CD4-positive, alpha-beta T cell (primary cell): ENCODE measurements at regions not wholly inside any gene's neighbourhood (a gene's known extent, or its start where the extent isn't known, plus 50 kb on each side); places are given as distances from the start of the nearest gene placed in this dataset.

Experiments used
- ATAC-seq: fragments of 200-7000 bp; cut with Tn5 transposase; one replicate; pipeline ENCODE4 v1.10.0; 2022; ENCODE audit warnings: mild to moderate bottlenecking; ENCODE audit not compliant: poor library complexity
- CTCF ChIA-PET: fragments of 350-600 bp; sonication (Branson Sonifier 250); formaldehyde crosslinking; loops from one replicate; lab custom pipeline; 2021; ENCODE audit warnings: antibody characterized with exemption, inconsistent platforms; lab: Charles Lee
- POLR2A ChIA-PET: fragments of 350-600 bp; sonication (Branson Sonifier 250); formaldehyde crosslinking; loops from one replicate; lab custom pipeline; 2021; ENCODE audit warnings: antibody characterized with exemption, inconsistent platforms; lab: Charles Lee
- DNase-seq, 14 experiments: peaks; one replicate each; pipeline ENCODE4 v3.0.0-alpha.2; 2013 to 2020; ENCODE audit warnings: mixed read lengths in 2 of 14
- H3K27ac ChIP-seq, 2 donors: one replicate each; pipeline versions ENCODE4 v1.5.1 to v1.7.0; 2013; ENCODE audit warnings: low read length in 2 of 2, low read depth in 1 of 2, mild to moderate bottlenecking in 1 of 2
- H3K27me3 ChIP-seq, 2 experiments: 1 replicate in 1 of 2; 2 replicates in 1 of 2; pipeline versions ENCODE4 v1.6.1 to v1.7.0; 2013; ENCODE audit warnings: low read length in 2 of 2, control low read depth in 1 of 2, mild to moderate bottlenecking in 1 of 2, moderate library complexity in 1 of 2; ENCODE audit not compliant: insufficient read depth in 2 of 2, control insufficient read depth in 1 of 2
- H3K36me3 ChIP-seq: one replicate; pipeline ENCODE4 v1.6.1; 2013; ENCODE audit warnings: low read length, control low read depth; ENCODE audit not compliant: insufficient read depth
- H3K4me1 ChIP-seq: one replicate; pipeline ENCODE4 v1.6.1; 2013; ENCODE audit warnings: low read length, control low read depth; ENCODE audit not compliant: insufficient read depth
- H3K4me3 ChIP-seq: one replicate; pipeline ENCODE4 v1.5.1; 2013; ENCODE audit warnings: mild to moderate bottlenecking, low read length, moderate library complexity
- H3K9me3 ChIP-seq, 2 experiments: 1 replicate in 1 of 2; 2 replicates in 1 of 2; pipeline versions ENCODE4 v1.6.1 to v1.7.0; 2013; ENCODE audit warnings: low read length in 2 of 2, mild to moderate bottlenecking in 2 of 2, control low read depth in 1 of 2, moderate library complexity in 1 of 2; ENCODE audit not compliant: control insufficient read depth in 1 of 2, insufficient read depth in 1 of 2
- H3K27ac Mint-ChIP-seq: one replicate; pipeline ENCODE4 v1.8.0; 2020; ENCODE audit warnings: mixed read lengths
- H3K27me3 Mint-ChIP-seq: one replicate; pipeline ENCODE4 v1.8.0; 2021; ENCODE audit warnings: mixed read lengths
- H3K36me3 Mint-ChIP-seq: one replicate; pipeline ENCODE4 v1.8.0; 2021; ENCODE audit warnings: low read depth, mixed read lengths
- H3K4me1 Mint-ChIP-seq: one replicate; pipeline ENCODE4 v1.8.0; 2021; ENCODE audit warnings: low read depth, mixed read lengths
- H3K4me3 Mint-ChIP-seq: one replicate; pipeline ENCODE4 v1.8.0; 2020; ENCODE audit warnings: mild to moderate bottlenecking, mixed read lengths
- H3K9me3 Mint-ChIP-seq: one replicate; pipeline ENCODE4 v1.8.0; 2020; ENCODE audit warnings: mixed read lengths
- intact Hi-C, 2 experiments: fragments of 100-400 bp; cut with DNase I in 1 of 2; cut with micrococcal nuclease in 1 of 2; formaldehyde crosslinking; loops; one replicate each; pipeline versions ENCODE4 v1.15.1 to v1.9.0; 2023 to 2025; cut with DNase I, micrococcal nuclease
- TF ChIP-seq, protein P1 (sequence below): fragments of 200-600 bp; IDR thresholded peaks from one replicate; pipeline ENCODE4 v1.8.0; 2022; ENCODE audit warnings: antibody characterized with exemption, mild to moderate bottlenecking

DNA sequence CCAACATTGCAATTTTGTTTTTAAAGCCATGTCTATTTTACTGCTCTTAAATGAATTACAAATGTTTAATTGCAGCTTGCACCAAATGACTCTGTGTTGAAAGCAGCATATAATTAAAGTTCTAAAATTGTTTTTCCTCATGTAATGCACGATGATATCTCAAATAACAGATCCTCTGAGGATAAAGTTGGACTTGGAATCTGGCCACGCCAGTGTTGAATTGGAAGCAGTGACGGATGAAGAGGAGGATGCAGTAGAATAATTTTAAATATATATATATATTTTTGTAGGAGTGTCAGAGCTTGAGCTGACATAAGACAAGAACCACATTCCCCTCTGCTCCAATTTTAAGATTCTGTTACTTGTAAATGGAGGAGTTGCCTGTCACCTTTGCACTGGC is 406.6 kb upstream of the DPPA4 start:
- no peak for DNase-seq
- H3K27me3 Mint-ChIP-seq = no peaks in the 10 kb centered on the region
- no peaks in the 10 kb centered on the region for H3K4me1 Mint-ChIP-seq
- H3K27ac Mint-ChIP-seq = no peak overlapping the region
- no peaks in the 10 kb centered on the region for H3K9me3 Mint-ChIP-seq
- Histone ChIP-seq H3K9me3 (no peaks in the 10 kb centered on the region), H3K4me1 (no peaks in the 10 kb centered on the region), H3K27ac (no peak overlapping the region), H3K36me3 (no peaks in the 10 kb centered on the region), H3K27me3 (no peaks in the 10 kb centered on the region), H3K4me3 (no peak overlapping the region)
- POLR2A ChIA-PET = no interaction called here
- ATAC-seq = no peak
- no peak overlapping the region for H3K4me3 Mint-ChIP-seq
- intact Hi-C loops = no loop called here
- CTCF ChIA-PET = interaction anchor here (1.1 kb wide), 1 partner anchor 183 kb away, joined by 3 read pairs; no protein-coding TSS in a partner anchor
- no peaks in the 10 kb centered on the region for H3K36me3 Mint-ChIP-seq
- TF ChIP-seq, protein P1, sequence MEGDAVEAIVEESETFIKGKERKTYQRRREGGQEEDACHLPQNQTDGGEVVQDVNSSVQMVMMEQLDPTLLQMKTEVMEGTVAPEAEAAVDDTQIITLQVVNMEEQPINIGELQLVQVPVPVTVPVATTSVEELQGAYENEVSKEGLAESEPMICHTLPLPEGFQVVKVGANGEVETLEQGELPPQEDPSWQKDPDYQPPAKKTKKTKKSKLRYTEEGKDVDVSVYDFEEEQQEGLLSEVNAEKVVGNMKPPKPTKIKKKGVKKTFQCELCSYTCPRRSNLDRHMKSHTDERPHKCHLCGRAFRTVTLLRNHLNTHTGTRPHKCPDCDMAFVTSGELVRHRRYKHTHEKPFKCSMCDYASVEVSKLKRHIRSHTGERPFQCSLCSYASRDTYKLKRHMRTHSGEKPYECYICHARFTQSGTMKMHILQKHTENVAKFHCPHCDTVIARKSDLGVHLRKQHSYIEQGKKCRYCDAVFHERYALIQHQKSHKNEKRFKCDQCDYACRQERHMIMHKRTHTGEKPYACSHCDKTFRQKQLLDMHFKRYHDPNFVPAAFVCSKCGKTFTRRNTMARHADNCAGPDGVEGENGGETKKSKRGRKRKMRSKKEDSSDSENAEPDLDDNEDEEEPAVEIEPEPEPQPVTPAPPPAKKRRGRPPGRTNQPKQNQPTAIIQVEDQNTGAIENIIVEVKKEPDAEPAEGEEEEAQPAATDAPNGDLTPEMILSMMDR = no peak

DNA sequence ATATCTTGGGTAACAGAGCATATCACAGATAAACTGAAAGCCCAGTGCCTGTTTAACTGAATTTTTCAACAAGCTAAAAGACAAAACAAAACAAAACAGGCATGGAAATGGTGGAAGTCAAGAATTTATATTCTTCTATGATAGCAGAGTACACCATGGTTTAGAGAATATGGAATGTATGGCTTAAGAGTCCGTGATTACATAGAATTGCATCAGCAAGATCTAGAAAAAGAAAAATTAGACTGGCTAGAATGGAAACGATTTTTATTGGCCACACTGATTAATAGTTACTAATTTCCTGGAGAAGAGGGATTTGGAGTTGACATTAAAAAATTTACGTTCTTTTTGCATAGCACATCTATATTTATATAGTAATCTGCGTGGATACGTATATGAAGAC is 435.2 kb upstream of the DPPA4 start:
- no peak for DNase-seq
- no peaks in the 10 kb centered on the region for H3K36me3 ChIP-seq
- TF ChIP-seq, protein P1 = no peak
- Mint-ChIP-seq H3K27ac (no peak overlapping the region), H3K4me1 (peaks cover 26% of the 10 kb centered on the region), H3K36me3 (no peaks in the 10 kb centered on the region), H3K27me3 (no peaks in the 10 kb centered on the region), H3K4me3 (no peak overlapping the region), H3K9me3 (no peaks in the 10 kb centered on the region)
- H3K27me3 ChIP-seq = no peaks in the 10 kb centered on the region
- intact Hi-C loops = no loop called here
- no peak for ATAC-seq
- POLR2A ChIA-PET = no interaction called here
- H3K4me1 ChIP-seq = no peaks in the 10 kb centered on the region
- no peak overlapping the region for H3K27ac ChIP-seq
- H3K9me3 ChIP-seq = peaks cover 0 to 3% of the 10 kb centered on the region in 2 experiments
- no peak overlapping the region for H3K4me3 ChIP-seq
- CTCF ChIA-PET = no interaction called here

DNA sequence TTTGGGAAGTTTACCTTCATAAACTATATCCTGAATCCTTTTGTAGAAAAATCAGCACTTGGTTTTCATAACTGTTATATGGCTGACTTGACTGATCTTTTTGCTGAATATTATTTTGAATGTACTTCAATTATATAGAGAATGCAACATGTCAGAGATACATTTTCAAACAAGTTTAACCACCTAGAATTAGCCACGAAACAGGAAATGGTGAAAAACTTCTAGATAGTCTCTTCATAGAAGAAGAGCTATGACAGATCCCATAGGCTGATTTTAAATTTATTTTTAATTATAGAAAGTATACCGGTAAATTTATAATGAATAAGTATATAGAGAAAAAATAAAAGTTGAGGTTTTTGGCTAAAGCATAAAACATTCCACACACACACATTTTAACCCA is 436.8 kb upstream of the DPPA4 start:
- Mint-ChIP-seq H3K4me1 (peaks cover 26% of the 10 kb centered on the region), H3K9me3 (peaks cover 5% of the 10 kb centered on the region), H3K36me3 (no peaks in the 10 kb centered on the region), H3K4me3 (no peak overlapping the region), H3K27ac (peak overlapping the region; percentile 10), H3K27me3 (no peaks in the 10 kb centered on the region)
- H3K27me3 ChIP-seq = no peaks in the 10 kb centered on the region
- intact Hi-C loops = no loop called here
- peak overlapping the region in 1 of 2 donors; percentile 5 for H3K27ac ChIP-seq
- CTCF ChIA-PET = no interaction called here
- ATAC-seq (no peak), DNase-seq (peak in 1 of 14 experiments; percentile 29)
- POLR2A ChIA-PET = no interaction called here
- H3K4me1 ChIP-seq = no peaks in the 10 kb centered on the region
- H3K4me3 ChIP-seq = no peak overlapping the region
- TF ChIP-seq, protein P1 = no peak
- H3K9me3 ChIP-seq = peaks cover 0 to 3% of the 10 kb centered on the region in 2 experiments
- no peaks in the 10 kb centered on the region for H3K36me3 ChIP-seq
